GM12878 (cell line): ENCODE measurements at regions not wholly inside any gene's neighbourhood (a gene's known extent, or its start where the extent isn't known, plus 50 kb on each side); places are given as distances from the start of the nearest gene placed in this dataset.

Source experiments
- ASH2L ChIP-seq: fragments of 300-600, 200-600 bp; sonication (generic); IDR thresholded peaks from 2 replicates; pipeline ENCODE4 v1.6.1; 2017; ENCODE audit warnings: low read depth, mild to moderate bottlenecking, borderline replicate concordance
- ATF7 ChIP-seq: fragments of 450-650 bp; IDR thresholded peaks from 2 replicates; pipeline ENCODE4 v1.6.1; 2016; ENCODE audit warnings: low read depth, mild to moderate bottlenecking
- BACH1 ChIP-seq: fragments of 450-650 bp; IDR thresholded peaks from 2 replicates; pipeline ENCODE4 v1.6.1; 2017; ENCODE audit warnings: mild to moderate bottlenecking, borderline replicate concordance
- BMI1 ChIP-seq: fragments of 450-650 bp; IDR thresholded peaks from 2 replicates; pipeline ENCODE4 v1.6.1; 2016; ENCODE audit warnings: mild to moderate bottlenecking, moderate library complexity, borderline replicate concordance
- CBX3 ChIP-seq: fragments of 200-600 bp; sonication (generic); IDR thresholded peaks from 2 replicates; pipeline ENCODE4 v1.6.1; 2016; ENCODE audit warnings: low read depth, borderline replicate concordance
- ESRRA ChIP-seq: IDR thresholded peaks from 2 replicates; pipeline ENCODE4 v1.6.1; 2012; ENCODE audit warnings: mild to moderate bottlenecking, low read length, improper control_type of control experiment
- EZH2 ChIP-seq: IDR thresholded peaks from 2 replicates; pipeline ENCODE4 v1.6.1; 2012; ENCODE audit warnings: low read depth, mild to moderate bottlenecking, control low read depth, inconsistent platforms, low read length, borderline replicate concordance; ENCODE audit not compliant: control insufficient read depth
- JUNB ChIP-seq: IDR thresholded peaks from 2 replicates; pipeline ENCODE4 v1.6.1; 2016; ENCODE audit warnings: antibody characterized with exemption, mild to moderate bottlenecking
- KLF5 ChIP-seq: fragments of 450-650 bp; IDR thresholded peaks from 2 replicates; pipeline ENCODE4 v1.6.1; 2014; ENCODE audit warnings: mild to moderate bottlenecking; ENCODE audit not compliant: partially characterized antibody
- LARP7 ChIP-seq: fragments of 450-650 bp; IDR thresholded peaks from 2 replicates; pipeline ENCODE4 v1.6.1; 2017; ENCODE audit warnings: mild to moderate bottlenecking
- MAX ChIP-seq: IDR thresholded peaks from 2 replicates; pipeline ENCODE4 v1.6.1; 2012; ENCODE audit warnings: low read depth, low read length, improper control_type of control experiment
- MTA3 ChIP-seq: IDR thresholded peaks from 2 replicates; pipeline ENCODE4 v1.6.1; 2012; ENCODE audit warnings: low read length, inconsistent platforms, borderline replicate concordance
- MXI1 ChIP-seq: fragments of 150-350 bp; IDR thresholded peaks from 2 replicates; pipeline ENCODE4 v1.6.1; 2011; ENCODE audit warnings: low read depth, mild to moderate bottlenecking, inconsistent platforms, low read length, improper control_type of control experiment
- PML ChIP-seq: IDR thresholded peaks from 2 replicates; pipeline ENCODE4 v1.6.1; 2012; ENCODE audit warnings: low read length, inconsistent platforms
- POLR2AphosphoS5 ChIP-seq: IDR thresholded peaks from 2 replicates; pipeline ENCODE4 v1.6.1; 2011; ENCODE audit warnings: mild to moderate bottlenecking, low read length, inconsistent platforms
- POU2F2 ChIP-seq: IDR thresholded peaks from 3 replicates; pipeline ENCODE4 v1.6.1; 2011; ENCODE audit warnings: low read depth, mild to moderate bottlenecking, low read length, borderline replicate concordance
- RELA ChIP-seq: fragments of 450-650 bp; IDR thresholded peaks from 2 replicates; pipeline ENCODE4 v1.8.0; 2014; ENCODE audit warnings: borderline replicate concordance; ENCODE audit not compliant: partially characterized antibody
- RUNX3 ChIP-seq: IDR thresholded peaks from 2 replicates; pipeline ENCODE4 v1.6.1; 2012; ENCODE audit warnings: low read length, inconsistent platforms
- SMAD1 ChIP-seq: fragments of 450-650 bp; IDR thresholded peaks from 2 replicates; pipeline ENCODE4 v1.6.1; 2018; ENCODE audit warnings: mild to moderate bottlenecking, low read depth; ENCODE audit not compliant: partially characterized antibody
- SMC3 ChIP-seq: IDR thresholded peaks from 2 replicates; pipeline ENCODE4 v1.6.1; 2011; ENCODE audit warnings: low read length, improper control_type of control experiment, borderline replicate concordance
- SPI1 ChIP-seq: IDR thresholded peaks from 2 replicates; pipeline ENCODE4 v1.6.1; 2011; ENCODE audit warnings: low read depth, mild to moderate bottlenecking, low read length, moderate library complexity, borderline replicate concordance; ENCODE audit not compliant: insufficient read depth
- ZBED1 ChIP-seq: IDR thresholded peaks from 2 replicates; pipeline ENCODE4 v1.6.1; 2016; ENCODE audit warnings: borderline replicate concordance
- ZNF207 ChIP-seq: fragments of 450-650 bp; IDR thresholded peaks from 2 replicates; pipeline ENCODE4 v1.6.1; 2014; ENCODE audit warnings: antibody characterized with exemption, mild to moderate bottlenecking, borderline replicate concordance
- ZNF622 ChIP-seq: fragments of 450-650 bp; IDR thresholded peaks from 2 replicates; pipeline ENCODE4 v1.6.1; 2017; ENCODE audit warnings: mild to moderate bottlenecking, inconsistent platforms
- TF ChIP-seq, protein P1 (sequence below): fragments of 450-650 bp; formaldehyde crosslinking; IDR thresholded peaks from 2 replicates; pipeline ENCODE4 v1.4.0; 2022; ENCODE audit warnings: mild to moderate bottlenecking, moderate library complexity
- TF ChIP-seq, protein P2 (sequence below): fragments of 450-650 bp; IDR thresholded peaks from 2 replicates; pipeline ENCODE4 v1.6.1; 2017; ENCODE audit warnings: low read depth, mild to moderate bottlenecking, moderate library complexity

DNA sequence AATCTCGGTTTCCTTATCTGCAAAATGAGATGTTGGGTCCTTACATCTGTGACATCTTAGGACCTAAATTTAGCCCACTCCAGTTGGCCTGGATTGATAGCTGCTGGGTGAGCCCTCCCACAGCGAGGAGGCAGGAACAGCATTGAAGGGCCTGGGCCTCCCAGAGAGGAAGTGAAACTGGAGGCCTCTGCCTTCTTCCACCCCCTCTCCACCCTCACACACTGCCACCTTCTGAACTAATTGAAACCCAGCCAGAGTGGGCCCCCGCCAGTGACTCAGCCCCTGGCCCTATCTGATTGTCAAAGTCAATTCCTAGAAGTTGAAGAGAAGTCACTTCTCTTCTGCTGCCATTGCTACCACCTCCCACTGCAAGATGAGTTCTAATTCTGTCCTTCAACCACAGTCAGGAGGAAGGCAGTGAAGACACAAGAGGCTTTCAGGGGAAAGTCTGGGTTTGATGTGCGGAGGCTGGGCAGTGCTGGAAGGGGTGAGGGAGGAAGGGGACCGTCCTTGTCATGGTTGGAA is 55.2 kb upstream of the NEK6 start (continued):
- TF ChIP-seq RELA = peak; percentile 80
- TF ChIP-seq PML = no peak
- TF ChIP-seq MAX = no peak
- peak; percentile 79 for TF ChIP-seq JUNB
- TF ChIP-seq MTA3 = no peak
- peak; percentile 93 for TF ChIP-seq ATF7
- TF ChIP-seq CBX3 = no peak
- no peak for TF ChIP-seq EZH2
- TF ChIP-seq SPI1 = peak; percentile 100
- TF ChIP-seq RUNX3 = no peak
- TF ChIP-seq BMI1 = peak; percentile 86
- peak; percentile 47 for TF ChIP-seq KLF5
- peak; percentile 39; the same call in 1 of the 2 replicates for TF ChIP-seq SMC3
- TF ChIP-seq MXI1 = no peak
- peak; percentile 63 for TF ChIP-seq SMAD1
- peak; percentile 79; the same call in 1 of the 2 replicates for TF ChIP-seq ZNF207
- TF ChIP-seq POLR2AphosphoS5 = peak; percentile 70; the same call in 1 of the 2 replicates
- TF ChIP-seq, protein P1, sequence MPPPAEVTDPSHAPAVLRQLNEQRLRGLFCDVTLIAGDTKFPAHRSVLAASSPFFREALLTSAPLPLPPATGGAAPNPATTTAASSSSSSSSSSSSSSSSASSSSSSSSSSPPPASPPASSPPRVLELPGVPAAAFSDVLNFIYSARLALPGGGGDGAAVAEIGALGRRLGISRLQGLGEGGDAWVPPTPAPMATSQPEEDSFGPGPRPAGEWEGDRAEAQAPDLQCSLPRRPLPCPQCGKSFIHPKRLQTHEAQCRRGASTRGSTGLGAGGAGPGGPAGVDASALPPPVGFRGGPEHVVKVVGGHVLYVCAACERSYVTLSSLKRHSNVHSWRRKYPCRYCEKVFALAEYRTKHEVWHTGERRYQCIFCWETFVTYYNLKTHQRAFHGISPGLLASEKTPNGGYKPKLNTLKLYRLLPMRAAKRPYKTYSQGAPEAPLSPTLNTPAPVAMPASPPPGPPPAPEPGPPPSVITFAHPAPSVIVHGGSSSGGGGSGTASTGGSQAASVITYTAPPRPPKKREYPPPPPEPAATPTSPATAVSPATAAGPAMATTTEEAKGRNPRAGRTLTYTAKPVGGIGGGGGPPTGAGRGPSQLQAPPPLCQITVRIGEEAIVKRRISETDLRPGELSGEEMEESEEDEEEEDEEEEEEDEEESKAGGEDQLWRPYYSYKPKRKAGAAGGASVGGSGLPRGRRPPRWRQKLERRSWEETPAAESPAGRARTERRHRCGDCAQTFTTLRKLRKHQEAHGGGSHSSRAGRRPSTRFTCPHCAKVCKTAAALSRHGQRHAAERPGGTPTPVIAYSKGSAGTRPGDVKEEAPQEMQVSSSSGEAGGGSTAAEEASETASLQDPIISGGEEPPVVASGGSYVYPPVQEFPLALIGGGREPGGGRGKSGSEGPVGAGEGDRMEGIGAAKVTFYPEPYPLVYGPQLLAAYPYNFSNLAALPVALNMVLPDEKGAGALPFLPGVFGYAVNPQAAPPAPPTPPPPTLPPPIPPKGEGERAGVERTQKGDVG (CRISPR knock-in tag) = no peak
- peak; percentile 97 for TF ChIP-seq ZBED1
- no peak for TF ChIP-seq ASH2L
- TF ChIP-seq ESRRA = no peak
- TF ChIP-seq LARP7 = peak; percentile 81
- no peak for TF ChIP-seq ZNF622
- TF ChIP-seq, protein P2, sequence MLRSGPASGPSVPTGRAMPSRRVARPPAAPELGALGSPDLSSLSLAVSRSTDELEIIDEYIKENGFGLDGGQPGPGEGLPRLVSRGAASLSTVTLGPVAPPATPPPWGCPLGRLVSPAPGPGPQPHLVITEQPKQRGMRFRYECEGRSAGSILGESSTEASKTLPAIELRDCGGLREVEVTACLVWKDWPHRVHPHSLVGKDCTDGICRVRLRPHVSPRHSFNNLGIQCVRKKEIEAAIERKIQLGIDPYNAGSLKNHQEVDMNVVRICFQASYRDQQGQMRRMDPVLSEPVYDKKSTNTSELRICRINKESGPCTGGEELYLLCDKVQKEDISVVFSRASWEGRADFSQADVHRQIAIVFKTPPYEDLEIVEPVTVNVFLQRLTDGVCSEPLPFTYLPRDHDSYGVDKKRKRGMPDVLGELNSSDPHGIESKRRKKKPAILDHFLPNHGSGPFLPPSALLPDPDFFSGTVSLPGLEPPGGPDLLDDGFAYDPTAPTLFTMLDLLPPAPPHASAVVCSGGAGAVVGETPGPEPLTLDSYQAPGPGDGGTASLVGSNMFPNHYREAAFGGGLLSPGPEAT = peak; percentile 96
- TF ChIP-seq BACH1 = peak; percentile 96
- peak; percentile 80 for TF ChIP-seq POU2F2
